OCI-LY3 (cell line): ENCODE measurements at regions not wholly inside any gene's neighbourhood (a gene's known extent, or its start where the extent isn't known, plus 50 kb on each side); places are given as distances from the start of the nearest gene placed in this dataset.

ENCODE experiments used
- CTCF ChIP-seq: fragments of 200-600, 300-600 bp; sonication (generic); IDR thresholded peaks from 2 replicates; pipeline ENCODE4 v1.5.1; 2014; ENCODE audit warnings: antibody characterized with exemption, low read length, low read depth
- EZH2phosphoT487 ChIP-seq: fragments of 200-600 bp; shearing (Covaris generic); IDR thresholded peaks from 2 replicates; pipeline ENCODE4 v1.6.1; 2018; ENCODE audit warnings: antibody characterized with exemption, mixed run types, low read depth

GRCh38 chr4:18803781-18804180 is 782.2 kb upstream of the LCORL start:
- TF ChIP-seq CTCF (no peak), EZH2phosphoT487 (no peak)
